GM12878 (cell line): ENCODE measurements at regions not wholly inside any gene's neighbourhood (a gene's known extent, or its start where the extent isn't known, plus 50 kb on each side); places are given as distances from the start of the nearest gene placed in this dataset.

Experiments
- ATAC-seq: fragments of 200-7000 bp; cut with Tn5 transposase; 3 replicates; pipeline ENCODE4 v1.9.1; 2020; ENCODE audit warnings: mild to moderate bottlenecking, moderate library complexity
- BruUV-seq: library from RNA; stranded (reverse); fragments of 400-500 nt; replicated peaks from 2 replicates; lab custom pipeline; 2021; lab: Mats Ljungman, UMichigan
- CTCF ChIA-PET: fragments of 300-600 bp; sonication (Branson Sonifier 250); formaldehyde crosslinking; extraction: SDS; loops from one replicate; lab custom pipeline; 2021; ENCODE audit warnings: inconsistent platforms; lab: Yijun Ruan, JAX
- POLR2A ChIA-PET: fragments of 350-600 bp; formaldehyde crosslinking; extraction: SDS; loops from one replicate; lab custom pipeline; 2021; ENCODE audit warnings: inconsistent platforms; lab: Charles Lee
- RAD21 ChIA-PET: fragments of 300-600 bp; sonication (Branson Sonifier 250); formaldehyde crosslinking; loops from one replicate; lab custom pipeline; 2023; ENCODE audit warnings: antibody characterized with exemption; ENCODE audit not compliant: unreplicated experiment; lab: Charles Lee
- SMC1A ChIA-PET: fragments of 300-600 bp; sonication (Branson Sonifier 250); formaldehyde crosslinking; loops from one replicate; lab custom pipeline; 2023; ENCODE audit not compliant: unreplicated experiment, uncharacterized antibody; lab: Charles Lee
- DNase-seq: peaks from one replicate; pipeline ENCODE4 v3.0.0-alpha.2; 2011; ENCODE audit warnings: low read depth, low spot score
- FAIRE-seq: peaks from 3 replicates; lab custom pipeline; 2011; peaks lifted over from hg19 to GRCh38; lab: Jason Lieb, UNC
- H2AFZ ChIP-seq: 2 replicates; pipeline ENCODE4 v1.6.0; 2011; ENCODE audit warnings: low read depth, low read length, control low read depth; ENCODE audit not compliant: control insufficient read depth
- H3K27ac ChIP-seq: 2 replicates; pipeline ENCODE4 v1.5.1; 2011; ENCODE audit warnings: control low read depth; ENCODE audit not compliant: control insufficient read depth, insufficient read depth
- H3K27me3 ChIP-seq, 2 experiments: replicated peaks in 1 of 2; 2 replicates each; pipeline versions ENCODE4 v1.6.0 to v1.6.1; 2011; ENCODE audit warnings: low read length in 1 of 2; ENCODE audit not compliant: control insufficient read depth in 2 of 2, insufficient read depth in 2 of 2
- H3K36me3 ChIP-seq, 2 experiments: 2 replicates each; pipeline ENCODE4 v1.5.1; 2011; ENCODE audit warnings: low read length in 1 of 2; ENCODE audit not compliant: control insufficient read depth in 2 of 2, insufficient read depth in 2 of 2
- H3K4me1 ChIP-seq: 2 replicates; pipeline ENCODE4 v1.6.1; 2011; ENCODE audit warnings: mild to moderate bottlenecking, low read length, moderate library complexity, mixed read lengths; ENCODE audit not compliant: control insufficient read depth, insufficient read depth
- H3K4me2 ChIP-seq: 2 replicates; pipeline ENCODE4 v1.6.0; 2011; ENCODE audit warnings: control low read depth; ENCODE audit not compliant: control insufficient read depth, insufficient read depth
- H3K4me3 ChIP-seq: fragments of 200-600 bp; sonication (generic); 2 replicates; pipeline ENCODE4 v1.5.1; 2016
- H3K79me2 ChIP-seq: 2 replicates; pipeline ENCODE4 v1.6.0; 2011; ENCODE audit warnings: low read length; ENCODE audit not compliant: control insufficient read depth, insufficient read depth
- H3K9ac ChIP-seq: 2 replicates; pipeline ENCODE4 v1.8.0; 2011; ENCODE audit warnings: low read length, control low read depth, mixed read lengths; ENCODE audit not compliant: control insufficient read depth, insufficient read depth
- H3K9me3 ChIP-seq: replicated peaks from 3 replicates; pipeline ENCODE4 v1.5.1; 2011; ENCODE audit warnings: mild to moderate bottlenecking, low read length; ENCODE audit not compliant: control insufficient read depth, insufficient read depth
- H4K20me1 ChIP-seq: 2 replicates; pipeline ENCODE4 v1.6.0; 2011; ENCODE audit not compliant: control insufficient read depth, insufficient read depth
- HDAC2 ChIP-seq: fragments of 200-600 bp; sonication (generic); IDR thresholded peaks from 2 replicates; pipeline ENCODE4 v1.6.1; 2017
- IKZF1 ChIP-seq: fragments of 450-650 bp; conservative IDR thresholded peaks from 2 replicates; pipeline ENCODE4 v1.6.1; 2017; ENCODE audit warnings: antibody characterized with exemption, mild to moderate bottlenecking
- MEF2B ChIP-seq: fragments of 450-650 bp; IDR thresholded peaks from 2 replicates; pipeline ENCODE4 v1.6.1; 2018; ENCODE audit warnings: mild to moderate bottlenecking, moderate library complexity; ENCODE audit not compliant: partially characterized antibody, poor library complexity, severe bottlenecking
- MXI1 ChIP-seq: fragments of 150-350 bp; IDR thresholded peaks from 2 replicates; pipeline ENCODE4 v1.6.1; 2011; ENCODE audit warnings: low read depth, mild to moderate bottlenecking, inconsistent platforms, low read length, improper control_type of control experiment
- NFYB ChIP-seq: IDR thresholded peaks from 2 replicates; pipeline ENCODE4 v1.6.1; 2011; ENCODE audit warnings: low read depth, mild to moderate bottlenecking, low read length, improper control_type of control experiment, moderate library complexity; ENCODE audit not compliant: insufficient read depth
- POLR2AphosphoS5 ChIP-seq: IDR thresholded peaks from 2 replicates; pipeline ENCODE4 v1.6.1; 2011; ENCODE audit warnings: mild to moderate bottlenecking, low read length, inconsistent platforms
- SP1 ChIP-seq: IDR thresholded peaks from one replicate; pipeline ENCODE4 v1.6.1; 2011; ENCODE audit warnings: low read depth, low read length
- SPI1 ChIP-seq: IDR thresholded peaks from 2 replicates; pipeline ENCODE4 v1.6.1; 2011; ENCODE audit warnings: low read depth, mild to moderate bottlenecking, low read length, moderate library complexity, borderline replicate concordance; ENCODE audit not compliant: insufficient read depth
- SUPT20H ChIP-seq: IDR thresholded peaks from 2 replicates; pipeline ENCODE4 v1.6.1; 2011; ENCODE audit warnings: low read depth, mild to moderate bottlenecking, low read length, moderate library complexity, borderline replicate concordance; ENCODE audit not compliant: control insufficient read depth
- SUZ12 ChIP-seq: fragments of 200-600 bp; sonication (generic); IDR thresholded peaks from one replicate; pipeline ENCODE4 v1.6.1; 2018; ENCODE audit warnings: antibody characterized with exemption, mild to moderate bottlenecking; ENCODE audit not compliant: unreplicated experiment
- ZNF217 ChIP-seq: fragments of 450-650 bp; IDR thresholded peaks from 2 replicates; pipeline ENCODE4 v1.6.1; 2017; ENCODE audit warnings: antibody characterized with exemption, mild to moderate bottlenecking
- WGBS: methylation state at CpG from one replicate; pipeline ENCODE4 v1.1.6; 2016; ENCODE audit warnings: low lambda C conversion rate; ENCODE audit not compliant: insufficient replicate concordance, insufficient coverage; ENCODE audit errors: missing lambda C conversion rate; 5-methylcytosine and 5-hydroxymethylcytosine counted together
- in situ Hi-C: fragments of 300-500 bp; cut with MboI; formaldehyde crosslinking; loops from 9 replicates; pipeline ENCODE4 v1.14.3; 2018; ENCODE audit warnings: mixed read lengths
- intact Hi-C: fragments of 100-400 bp; cut with micrococcal nuclease; formaldehyde crosslinking; loops from one replicate; pipeline ENCODE4 v1.14.2; 2022; ENCODE audit not compliant: unreplicated experiment
- TF ChIP-seq, protein P1 (sequence below): fragments of 450-650 bp; IDR thresholded peaks from 2 replicates; pipeline ENCODE4 v1.6.1; 2014; ENCODE audit warnings: mild to moderate bottlenecking
- TF ChIP-seq, protein P2 (sequence below): IDR thresholded peaks from 2 replicates; pipeline ENCODE4 v1.6.1; 2011; ENCODE audit warnings: low read depth, low read length, improper control_type of control experiment, borderline replicate concordance
- TF ChIP-seq, protein P3 (sequence below): IDR thresholded peaks from 2 replicates; pipeline ENCODE4 v1.6.1; 2012; ENCODE audit warnings: low read depth, low read length, improper control_type of control experiment
- TF ChIP-seq, protein P4 (sequence below): fragments of 450-650 bp; IDR thresholded peaks from 2 replicates; pipeline ENCODE4 v1.6.1; 2017; ENCODE audit warnings: low read depth, mild to moderate bottlenecking, moderate library complexity

DNA sequence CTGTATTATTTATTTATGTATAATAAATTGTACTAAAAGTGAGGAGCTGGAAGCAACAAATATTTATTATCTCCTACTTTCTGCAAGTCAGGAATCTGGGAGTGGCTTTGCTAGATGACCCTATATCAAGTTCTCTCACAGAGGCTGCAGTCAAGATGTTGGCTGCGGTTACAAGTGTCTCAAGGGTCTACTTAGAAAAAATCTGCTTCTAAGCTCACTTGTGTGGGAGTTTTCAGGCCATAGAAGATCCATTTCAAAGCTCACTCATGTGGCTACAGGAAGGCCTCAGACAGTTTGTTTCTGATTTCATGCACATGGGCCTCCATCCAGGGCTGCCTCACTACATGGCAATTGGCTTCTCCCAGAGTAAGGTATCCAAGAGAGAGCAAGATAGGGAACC is 551.1 kb downstream of the CAAP1 start:
- no TSS peak for BruUV-seq
- no peaks in the 10 kb centered on the region for H3K9me3 ChIP-seq
- no peaks in the 10 kb centered on the region for H3K36me3 ChIP-seq
- ATAC-seq (no peak), DNase-seq (no peak), FAIRE-seq (no peak)
- H2AFZ ChIP-seq = no peak overlapping the region
- intact Hi-C loops = no loop called here
- WGBS = 40% methylated on average over 1 of the region's 1 CpG
- ChIA-PET RAD21 (no interaction called here), POLR2A (no interaction called here), CTCF (no interaction called here), SMC1A (no interaction called here)
- H3K79me2 ChIP-seq = no peaks in the 10 kb centered on the region
- no peak overlapping the region for H3K4me2 ChIP-seq
- TF ChIP-seq NFYB = no peak
- TF ChIP-seq, protein P1, sequence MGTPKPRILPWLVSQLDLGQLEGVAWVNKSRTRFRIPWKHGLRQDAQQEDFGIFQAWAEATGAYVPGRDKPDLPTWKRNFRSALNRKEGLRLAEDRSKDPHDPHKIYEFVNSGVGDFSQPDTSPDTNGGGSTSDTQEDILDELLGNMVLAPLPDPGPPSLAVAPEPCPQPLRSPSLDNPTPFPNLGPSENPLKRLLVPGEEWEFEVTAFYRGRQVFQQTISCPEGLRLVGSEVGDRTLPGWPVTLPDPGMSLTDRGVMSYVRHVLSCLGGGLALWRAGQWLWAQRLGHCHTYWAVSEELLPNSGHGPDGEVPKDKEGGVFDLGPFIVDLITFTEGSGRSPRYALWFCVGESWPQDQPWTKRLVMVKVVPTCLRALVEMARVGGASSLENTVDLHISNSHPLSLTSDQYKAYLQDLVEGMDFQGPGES = no peak
- no peak overlapping the region for H3K4me3 ChIP-seq
- no peak overlapping the region for H3K27ac ChIP-seq
- in situ Hi-C loops = no loop called here
- no peaks in the 10 kb centered on the region for H3K4me1 ChIP-seq
- H3K9ac ChIP-seq = no peak overlapping the region
- H3K27me3 ChIP-seq = no peaks in the 10 kb centered on the region
- H4K20me1 ChIP-seq = no peaks in the 10 kb centered on the region

DNA sequence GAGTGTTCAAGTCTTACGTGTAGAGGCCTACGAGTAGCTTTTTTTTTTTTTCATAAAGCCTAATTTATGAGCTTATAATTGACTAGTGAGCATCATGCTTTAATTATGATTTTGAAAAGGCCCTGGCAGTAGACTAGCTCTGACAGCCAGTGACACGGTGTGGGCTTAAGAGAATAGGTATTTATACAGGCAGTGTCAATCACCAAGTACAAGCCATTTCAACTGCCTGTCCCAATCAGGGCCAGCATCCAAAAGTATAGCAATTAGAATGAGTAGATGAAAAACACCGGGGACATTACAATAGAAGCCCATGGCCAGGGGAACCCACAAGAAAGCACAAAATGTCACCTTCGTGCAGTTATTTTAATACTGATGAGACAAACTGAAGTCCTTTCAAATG is 552.8 kb downstream of the CAAP1 start:
- Histone ChIP-seq H3K4me3 (no peak overlapping the region), H3K9ac (no peak overlapping the region), H3K36me3 (no peaks in the 10 kb centered on the region), H4K20me1 (no peaks in the 10 kb centered on the region), H3K79me2 (no peaks in the 10 kb centered on the region), H3K4me2 (no peak overlapping the region), H3K9me3 (no peaks in the 10 kb centered on the region), H3K27me3 (no peaks in the 10 kb centered on the region), H2AFZ (no peak overlapping the region), H3K27ac (no peak overlapping the region), H3K4me1 (no peaks in the 10 kb centered on the region)
- DNase-seq (no peak), ATAC-seq (no peak), FAIRE-seq (no peak)
- intact Hi-C loops (no loop called here), in situ Hi-C loops (no loop called here)
- SMC1A ChIA-PET = interaction anchor here (1.4 kb wide), 1 partner anchor 13 kb away, joined by 5 read pairs; no protein-coding TSS in a partner anchor
- TF ChIP-seq, protein P2, sequence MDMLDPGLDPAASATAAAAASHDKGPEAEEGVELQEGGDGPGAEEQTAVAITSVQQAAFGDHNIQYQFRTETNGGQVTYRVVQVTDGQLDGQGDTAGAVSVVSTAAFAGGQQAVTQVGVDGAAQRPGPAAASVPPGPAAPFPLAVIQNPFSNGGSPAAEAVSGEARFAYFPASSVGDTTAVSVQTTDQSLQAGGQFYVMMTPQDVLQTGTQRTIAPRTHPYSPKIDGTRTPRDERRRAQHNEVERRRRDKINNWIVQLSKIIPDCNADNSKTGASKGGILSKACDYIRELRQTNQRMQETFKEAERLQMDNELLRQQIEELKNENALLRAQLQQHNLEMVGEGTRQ = no peak
- TF ChIP-seq SPI1 = no peak
- TF ChIP-seq, protein P3, sequence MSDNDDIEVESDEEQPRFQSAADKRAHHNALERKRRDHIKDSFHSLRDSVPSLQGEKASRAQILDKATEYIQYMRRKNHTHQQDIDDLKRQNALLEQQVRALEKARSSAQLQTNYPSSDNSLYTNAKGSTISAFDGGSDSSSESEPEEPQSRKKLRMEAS = no peak
- TF ChIP-seq HDAC2 = no peak
- TF ChIP-seq, protein P4, sequence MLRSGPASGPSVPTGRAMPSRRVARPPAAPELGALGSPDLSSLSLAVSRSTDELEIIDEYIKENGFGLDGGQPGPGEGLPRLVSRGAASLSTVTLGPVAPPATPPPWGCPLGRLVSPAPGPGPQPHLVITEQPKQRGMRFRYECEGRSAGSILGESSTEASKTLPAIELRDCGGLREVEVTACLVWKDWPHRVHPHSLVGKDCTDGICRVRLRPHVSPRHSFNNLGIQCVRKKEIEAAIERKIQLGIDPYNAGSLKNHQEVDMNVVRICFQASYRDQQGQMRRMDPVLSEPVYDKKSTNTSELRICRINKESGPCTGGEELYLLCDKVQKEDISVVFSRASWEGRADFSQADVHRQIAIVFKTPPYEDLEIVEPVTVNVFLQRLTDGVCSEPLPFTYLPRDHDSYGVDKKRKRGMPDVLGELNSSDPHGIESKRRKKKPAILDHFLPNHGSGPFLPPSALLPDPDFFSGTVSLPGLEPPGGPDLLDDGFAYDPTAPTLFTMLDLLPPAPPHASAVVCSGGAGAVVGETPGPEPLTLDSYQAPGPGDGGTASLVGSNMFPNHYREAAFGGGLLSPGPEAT = no peak
- TF ChIP-seq MXI1 = no peak
- TF ChIP-seq MEF2B = no peak
- no peak for TF ChIP-seq ZNF217
- TF ChIP-seq SUPT20H = no peak
- TF ChIP-seq IKZF1 = no peak
- TF ChIP-seq POLR2AphosphoS5 = no peak
- TF ChIP-seq SUZ12 = no peak
- no peak for TF ChIP-seq SP1
- RAD21 ChIA-PET = no interaction called here
- CTCF ChIA-PET = interaction anchor here (0.6 kb wide), 1 partner anchor 13 kb away, joined by 3 read pairs; no protein-coding TSS in a partner anchor
- 7% methylated on average over 5 of the region's 5 CpGs for WGBS
- POLR2A ChIA-PET = no interaction called here
- no TSS peak for BruUV-seq
